ENCODE measurements at regions not wholly inside any gene's neighbourhood (a gene's known extent, or its start where the extent isn't known, plus 50 kb on each side); places are given as distances from the start of the nearest gene placed in this dataset.

- no peaks in the 10 kb centered on the region for H3K4me1 ChIP-seq
- DNase-seq = no peak
- TF ChIP-seq CTCF (IDR thresholded peaks at IDR 0.05; ENCODE audit: borderline replicate concordance) = no peak
- no peak overlapping the region for H3K27ac ChIP-seq (replicated peaks)
- intact Hi-C loops (cut with micrococcal nuclease) = no loop called here
- no peaks in the 10 kb centered on the region for H3K27me3 ChIP-seq (ENCODE audit: low read depth)
- H3K4me3 ChIP-seq = no peak overlapping the region
- H3K36me3 ChIP-seq = no peaks in the 10 kb centered on the region
- H3K9me3 ChIP-seq (replicated peaks) = peaks cover 22% of the 10 kb centered on the region
Measured at GRCh38 chr6:105474234-105474633, 71.4 kb upstream of the PREP start.

DNA sequence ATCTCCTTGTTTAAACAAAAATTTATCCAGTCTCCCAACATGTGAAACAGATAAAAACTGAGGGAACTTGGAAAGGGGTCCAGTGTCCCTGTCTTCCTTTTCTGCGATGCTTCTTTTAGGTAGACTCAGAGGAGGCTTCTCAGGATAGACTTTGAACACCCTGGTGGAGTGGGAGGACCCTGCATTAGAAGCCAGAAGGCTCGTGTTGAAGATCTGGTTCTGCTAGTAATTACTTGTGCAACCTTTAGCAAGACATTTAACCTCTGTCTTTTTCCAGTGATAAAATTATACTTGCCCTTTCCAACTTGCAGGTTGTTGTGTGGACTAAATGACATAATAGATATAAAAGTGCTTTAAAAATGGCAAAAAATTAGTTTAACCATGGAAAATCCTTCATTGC lies 67.1 kb upstream of the PREP start:
- H3K4me3 ChIP-seq = no peak overlapping the region
- H3K27ac ChIP-seq (replicated peaks) = no peak overlapping the region
- no peaks in the 10 kb centered on the region for H3K36me3 ChIP-seq
- H3K27me3 ChIP-seq (ENCODE audit: low read depth) = peaks cover 9% of the 10 kb centered on the region
- H3K4me1 ChIP-seq = no peaks in the 10 kb centered on the region
- intact Hi-C loops (cut with micrococcal nuclease) = no loop called here
- H3K9me3 ChIP-seq (replicated peaks) = peaks cover 17% of the 10 kb centered on the region
- no peak for DNase-seq
- no peak for TF ChIP-seq CTCF (IDR thresholded peaks at IDR 0.05; ENCODE audit: borderline replicate concordance)

DNA sequence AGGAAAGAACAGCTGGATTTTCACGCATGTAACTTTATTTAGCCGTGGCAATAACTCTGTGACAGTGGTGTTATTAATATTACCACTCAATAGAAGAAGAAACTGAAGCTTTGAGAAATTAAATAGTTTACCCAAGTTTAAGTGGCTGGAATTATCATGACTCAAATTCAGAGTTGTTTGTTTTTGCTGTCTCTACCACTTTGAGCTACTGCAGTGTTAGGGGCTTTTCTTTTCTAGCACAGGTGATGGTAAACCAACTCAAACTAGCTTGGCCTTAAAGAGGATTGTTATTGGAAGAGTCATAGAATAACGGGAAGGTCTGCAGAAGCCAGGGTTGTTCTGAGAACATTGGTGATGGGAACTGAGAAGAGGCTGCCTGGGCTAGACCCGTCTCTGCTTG lies 66.0 kb upstream of the PREP start:
- H3K4me3 ChIP-seq = no peak overlapping the region
- intact Hi-C loops (cut with micrococcal nuclease) = no loop called here
- H3K4me1 ChIP-seq = no peaks in the 10 kb centered on the region
- H3K27ac ChIP-seq (replicated peaks) = no peak overlapping the region
- no peak for TF ChIP-seq CTCF (IDR thresholded peaks at IDR 0.05; ENCODE audit: borderline replicate concordance)
- H3K9me3 ChIP-seq (replicated peaks) = peaks cover 28% of the 10 kb centered on the region
- H3K36me3 ChIP-seq = no peaks in the 10 kb centered on the region
- DNase-seq = no peak
- H3K27me3 ChIP-seq (ENCODE audit: low read depth) = peaks cover 9% of the 10 kb centered on the region

GRCh38 chr6:105460860-105461259 lies 58.0 kb upstream of the PREP start:
- intact Hi-C loops (cut with micrococcal nuclease) = no loop called here
- no peaks in the 10 kb centered on the region for H3K36me3 ChIP-seq
- no peaks in the 10 kb centered on the region for H3K27me3 ChIP-seq (ENCODE audit: low read depth)
- H3K4me1 ChIP-seq = no peaks in the 10 kb centered on the region
- H3K4me3 ChIP-seq = no peak overlapping the region
- no peak for TF ChIP-seq CTCF (IDR thresholded peaks at IDR 0.05; ENCODE audit: borderline replicate concordance)
- H3K9me3 ChIP-seq (replicated peaks) = peaks cover 32% of the 10 kb centered on the region
- H3K27ac ChIP-seq (replicated peaks) = no peak overlapping the region
- DNase-seq = no peak

- no peak overlapping the region for H3K27ac ChIP-seq (replicated peaks)
- intact Hi-C loops (cut with micrococcal nuclease) = no loop called here
- TF ChIP-seq CTCF (IDR thresholded peaks at IDR 0.05; ENCODE audit: borderline replicate concordance) = no peak
Measured at GRCh38 chr6:105459864-105460263, 57.0 kb upstream of the PREP start.

DNA sequence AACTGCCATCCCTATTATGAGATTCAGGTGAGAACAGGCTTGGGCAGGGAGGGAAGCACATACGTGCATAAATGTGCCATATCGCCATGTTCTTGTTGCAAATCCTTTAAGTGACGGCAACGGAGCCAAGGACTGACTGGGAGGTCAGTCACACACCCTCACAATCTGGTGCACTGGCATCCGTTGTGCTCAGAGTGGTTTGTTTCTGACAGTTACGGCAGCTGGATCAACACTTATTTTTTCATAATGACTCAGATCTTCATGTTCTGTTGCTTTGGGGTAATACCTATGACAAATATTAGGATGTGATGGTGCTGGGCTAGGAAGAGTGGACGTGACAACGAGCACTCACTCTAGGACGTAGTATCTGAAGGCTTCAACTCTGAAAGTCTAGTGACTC lies 56.2 kb upstream of the PREP start:
- intact Hi-C loops (cut with micrococcal nuclease) = no loop called here
- peaks cover 14% of the 10 kb centered on the region for H3K9me3 ChIP-seq (replicated peaks)
- H3K36me3 ChIP-seq = no peaks in the 10 kb centered on the region
- H3K27me3 ChIP-seq (ENCODE audit: low read depth) = no peaks in the 10 kb centered on the region
- H3K27ac ChIP-seq (replicated peaks) = no peak overlapping the region
- H3K4me1 ChIP-seq = no peaks in the 10 kb centered on the region
- DNase-seq = no peak
- TF ChIP-seq CTCF (IDR thresholded peaks at IDR 0.05; ENCODE audit: borderline replicate concordance) = no peak
- H3K4me3 ChIP-seq = no peak overlapping the region

More at GRCh38 chr6:105459864-105460263, 57.0 kb upstream of the PREP start:
- no peaks in the 10 kb centered on the region for H3K36me3 ChIP-seq
- H3K4me1 ChIP-seq = no peaks in the 10 kb centered on the region
- no peak for DNase-seq
- H3K27me3 ChIP-seq (ENCODE audit: low read depth) = no peaks in the 10 kb centered on the region
- H3K4me3 ChIP-seq = no peak overlapping the region
- H3K9me3 ChIP-seq (replicated peaks) = peaks cover 22% of the 10 kb centered on the region

Data from left ventricle myocardium inferior (tissue), 1 donor.